GM12878 (cell line): ENCODE measurements at regions not wholly inside any gene's neighbourhood (a gene's known extent, or its start where the extent isn't known, plus 50 kb on each side); places are given as distances from the start of the nearest gene placed in this dataset.

Experiments used
- ATAC-seq: fragments of 200-7000 bp; cut with Tn5 transposase; 3 replicates; pipeline ENCODE4 v1.9.1; 2020; ENCODE audit warnings: mild to moderate bottlenecking, moderate library complexity
- BruUV-seq: library from RNA; stranded (reverse); fragments of 400-500 nt; replicated peaks from 2 replicates; lab custom pipeline; 2021; lab: Mats Ljungman, UMichigan
- CTCF ChIA-PET: fragments of 300-600 bp; sonication (Branson Sonifier 250); formaldehyde crosslinking; extraction: SDS; loops from one replicate; lab custom pipeline; 2021; ENCODE audit warnings: inconsistent platforms; lab: Yijun Ruan, JAX
- POLR2A ChIA-PET: fragments of 350-600 bp; formaldehyde crosslinking; extraction: SDS; loops from one replicate; lab custom pipeline; 2021; ENCODE audit warnings: inconsistent platforms; lab: Charles Lee
- RAD21 ChIA-PET: fragments of 300-600 bp; sonication (Branson Sonifier 250); formaldehyde crosslinking; loops from one replicate; lab custom pipeline; 2023; ENCODE audit warnings: antibody characterized with exemption; ENCODE audit not compliant: unreplicated experiment; lab: Charles Lee
- SMC1A ChIA-PET: fragments of 300-600 bp; sonication (Branson Sonifier 250); formaldehyde crosslinking; loops from one replicate; lab custom pipeline; 2023; ENCODE audit not compliant: unreplicated experiment, uncharacterized antibody; lab: Charles Lee
- DNase-seq: peaks from one replicate; pipeline ENCODE4 v3.0.0-alpha.2; 2011; ENCODE audit warnings: low read depth, low spot score
- FAIRE-seq: peaks from 3 replicates; lab custom pipeline; 2011; peaks lifted over from hg19 to GRCh38; lab: Jason Lieb, UNC
- H2AFZ ChIP-seq: 2 replicates; pipeline ENCODE4 v1.6.0; 2011; ENCODE audit warnings: low read depth, low read length, control low read depth; ENCODE audit not compliant: control insufficient read depth
- H3K27ac ChIP-seq: 2 replicates; pipeline ENCODE4 v1.5.1; 2011; ENCODE audit warnings: control low read depth; ENCODE audit not compliant: control insufficient read depth, insufficient read depth
- H3K27me3 ChIP-seq, 2 experiments: replicated peaks in 1 of 2; 2 replicates each; pipeline versions ENCODE4 v1.6.0 to v1.6.1; 2011; ENCODE audit warnings: low read length in 1 of 2; ENCODE audit not compliant: control insufficient read depth in 2 of 2, insufficient read depth in 2 of 2
- H3K36me3 ChIP-seq, 2 experiments: 2 replicates each; pipeline ENCODE4 v1.5.1; 2011; ENCODE audit warnings: low read length in 1 of 2; ENCODE audit not compliant: control insufficient read depth in 2 of 2, insufficient read depth in 2 of 2
- H3K4me1 ChIP-seq: 2 replicates; pipeline ENCODE4 v1.6.1; 2011; ENCODE audit warnings: mild to moderate bottlenecking, low read length, moderate library complexity, mixed read lengths; ENCODE audit not compliant: control insufficient read depth, insufficient read depth
- H3K4me2 ChIP-seq: 2 replicates; pipeline ENCODE4 v1.6.0; 2011; ENCODE audit warnings: control low read depth; ENCODE audit not compliant: control insufficient read depth, insufficient read depth
- H3K4me3 ChIP-seq: fragments of 200-600 bp; sonication (generic); 2 replicates; pipeline ENCODE4 v1.5.1; 2016
- H3K79me2 ChIP-seq: 2 replicates; pipeline ENCODE4 v1.6.0; 2011; ENCODE audit warnings: low read length; ENCODE audit not compliant: control insufficient read depth, insufficient read depth
- H3K9ac ChIP-seq: 2 replicates; pipeline ENCODE4 v1.8.0; 2011; ENCODE audit warnings: low read length, control low read depth, mixed read lengths; ENCODE audit not compliant: control insufficient read depth, insufficient read depth
- H3K9me3 ChIP-seq: replicated peaks from 3 replicates; pipeline ENCODE4 v1.5.1; 2011; ENCODE audit warnings: mild to moderate bottlenecking, low read length; ENCODE audit not compliant: control insufficient read depth, insufficient read depth
- H4K20me1 ChIP-seq: 2 replicates; pipeline ENCODE4 v1.6.0; 2011; ENCODE audit not compliant: control insufficient read depth, insufficient read depth
- BMI1 ChIP-seq: fragments of 450-650 bp; IDR thresholded peaks from 2 replicates; pipeline ENCODE4 v1.6.1; 2016; ENCODE audit warnings: mild to moderate bottlenecking, moderate library complexity, borderline replicate concordance
- FOXM1 ChIP-seq: IDR thresholded peaks from 2 replicates; pipeline ENCODE4 v1.6.1; 2012; ENCODE audit warnings: low read depth, mild to moderate bottlenecking, inconsistent platforms, low read length, moderate library complexity
- KAT2A ChIP-seq: conservative IDR thresholded peaks from 2 replicates; pipeline ENCODE4 v1.6.1; 2011; ENCODE audit warnings: low read depth, low read length; ENCODE audit not compliant: control insufficient read depth
- MTA2 ChIP-seq: fragments of 450-650 bp; IDR thresholded peaks from 2 replicates; pipeline ENCODE4 v1.6.1; 2016; ENCODE audit warnings: low read depth, mild to moderate bottlenecking, moderate library complexity
- NRF1 ChIP-seq: conservative IDR thresholded peaks from 2 replicates; pipeline ENCODE4 v1.6.1; 2011; ENCODE audit warnings: mild to moderate bottlenecking, low read depth, low read length, improper control_type of control experiment
- POLR2AphosphoS2 ChIP-seq: IDR thresholded peaks from 2 replicates; pipeline ENCODE4 v1.6.1; 2011; ENCODE audit warnings: low read depth, mild to moderate bottlenecking, low read length, improper control_type of control experiment, moderate library complexity
- SMAD1 ChIP-seq: fragments of 450-650 bp; IDR thresholded peaks from 2 replicates; pipeline ENCODE4 v1.6.1; 2018; ENCODE audit warnings: mild to moderate bottlenecking, low read depth; ENCODE audit not compliant: partially characterized antibody
- ZNF24 ChIP-seq: fragments of 450-650 bp; IDR thresholded peaks from 2 replicates; pipeline ENCODE4 v1.6.1; 2017; ENCODE audit warnings: antibody characterized with exemption, mild to moderate bottlenecking
- ZNF274 ChIP-seq: IDR thresholded peaks from one replicate; pipeline ENCODE4 v1.8.0; 2011; ENCODE audit not compliant: insufficient read length, insufficient read depth
- WGBS: methylation state at CpG from one replicate; pipeline ENCODE4 v1.1.6; 2016; ENCODE audit warnings: low lambda C conversion rate; ENCODE audit not compliant: insufficient replicate concordance, insufficient coverage; ENCODE audit errors: missing lambda C conversion rate; 5-methylcytosine and 5-hydroxymethylcytosine counted together
- in situ Hi-C: fragments of 300-500 bp; cut with MboI; formaldehyde crosslinking; loops from 9 replicates; pipeline ENCODE4 v1.14.3; 2018; ENCODE audit warnings: mixed read lengths
- intact Hi-C: fragments of 100-400 bp; cut with micrococcal nuclease; formaldehyde crosslinking; loops from one replicate; pipeline ENCODE4 v1.14.2; 2022; ENCODE audit not compliant: unreplicated experiment

DNA sequence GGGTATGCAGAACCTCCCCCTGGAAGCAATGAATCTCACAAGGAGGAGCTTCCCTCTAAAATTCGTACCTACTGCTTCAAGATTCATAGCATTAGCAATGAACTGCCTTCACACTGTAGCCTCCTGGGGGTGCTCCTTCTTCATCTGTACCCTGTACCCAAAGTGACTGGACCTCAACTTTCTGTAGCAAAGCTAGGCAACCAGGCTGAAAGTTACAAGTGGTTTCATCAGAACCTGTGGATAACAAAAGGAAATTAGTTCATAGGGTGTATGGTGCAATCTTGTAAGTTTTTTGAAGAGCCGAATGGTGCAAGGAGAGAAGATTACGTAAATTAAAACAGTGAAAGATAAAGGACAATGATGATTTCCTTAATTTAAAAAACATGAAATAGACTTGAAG is 1541.7 kb upstream of the FLRT2 start (continued):
- no peak for TF ChIP-seq KAT2A
- no peak for TF ChIP-seq POLR2AphosphoS2
- TF ChIP-seq, all 136 proteins: peak for 0

DNA sequence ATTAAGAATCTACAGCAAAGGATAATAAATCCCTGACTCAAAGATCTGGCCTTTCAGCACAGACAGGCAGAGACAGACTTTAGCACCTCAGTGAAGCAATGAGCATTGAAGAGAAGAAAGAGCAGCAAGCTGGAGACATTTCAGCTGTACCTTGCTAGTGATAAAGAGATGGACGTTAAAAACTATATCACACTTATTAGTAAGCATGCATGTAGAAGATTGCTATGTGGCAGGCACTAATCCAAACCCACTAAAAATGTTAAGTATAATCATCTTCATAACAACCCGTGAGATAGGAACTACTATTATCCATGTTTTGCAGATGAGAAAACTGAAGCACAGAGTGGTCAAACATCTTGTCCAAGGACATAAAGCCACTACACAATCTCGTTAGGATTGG is 1538.3 kb upstream of the FLRT2 start:
- no peak for TF ChIP-seq FOXM1
- TF ChIP-seq ZNF24, result no peak
- TF ChIP-seq NRF1, result no peak
- no peak for TF ChIP-seq SMAD1
- no peak for TF ChIP-seq ZNF274
- TF ChIP-seq MTA2, result no peak
- no peak for TF ChIP-seq BMI1
- no TSS peak for BruUV-seq
- Histone ChIP-seq H3K9me3 (no peaks in the 10 kb centered on the region), H2AFZ (no peak overlapping the region), H3K27me3 (no peaks in the 10 kb centered on the region), H3K27ac (no peak overlapping the region), H3K4me3 (no peak overlapping the region), H3K79me2 (no peaks in the 10 kb centered on the region), H3K9ac (no peak overlapping the region), H3K4me1 (no peaks in the 10 kb centered on the region), H3K4me2 (no peak overlapping the region), H4K20me1 (no peaks in the 10 kb centered on the region), H3K36me3 (no peaks in the 10 kb centered on the region)
- ChIA-PET SMC1A (no interaction called here), POLR2A (no interaction called here), CTCF (no interaction called here), RAD21 (no interaction called here)
- no peak for ATAC-seq
- no peak for FAIRE-seq
- intact Hi-C loops (no loop called here), in situ Hi-C loops (no loop called here)
- no peak for DNase-seq
- WGBS, result 32% methylated on average over 3 of the region's 3 CpGs
